ENCODE measurements at regions not wholly inside any gene's neighbourhood (a gene's known extent, or its start where the extent isn't known, plus 50 kb on each side); places are given as distances from the start of the nearest gene placed in this dataset.

DNA sequence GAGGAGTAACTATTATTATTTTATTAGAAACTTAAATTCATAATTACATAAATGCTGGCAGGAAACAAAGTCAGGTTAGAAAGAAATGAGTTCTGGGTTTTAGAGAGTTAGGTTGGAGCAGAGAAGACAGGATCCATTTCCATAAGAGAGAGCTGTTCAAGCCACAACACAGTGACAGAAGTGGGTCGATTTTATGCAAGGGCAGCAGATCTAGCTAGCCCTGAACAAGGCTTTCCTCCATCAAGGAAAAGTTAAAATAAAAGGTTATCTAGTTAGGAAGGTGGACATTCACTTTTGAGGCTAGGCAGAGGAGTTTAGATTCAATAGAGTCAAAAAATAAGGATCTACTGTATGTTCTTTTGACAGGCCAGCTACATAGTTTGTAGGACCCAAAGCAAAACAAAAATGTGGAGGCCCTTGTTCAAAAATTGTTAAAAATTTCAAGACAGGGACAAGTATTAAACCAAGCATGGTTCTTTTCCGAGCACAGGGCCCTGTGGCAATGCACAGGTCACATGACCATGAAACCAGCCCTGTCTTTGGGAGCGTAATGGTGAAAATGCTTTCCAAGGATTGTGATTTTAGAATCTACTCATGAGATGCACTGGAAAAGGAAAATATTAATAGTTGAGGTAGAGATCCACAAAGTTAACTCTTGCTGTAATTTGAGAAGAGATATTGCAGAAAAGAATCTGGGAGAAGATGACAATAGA lies 91.2 kb upstream of the CREB1 start:
- TF ChIP-seq EP300 (IDR thresholded peaks at IDR 0.05): no peak
- TF ChIP-seq, protein P1, sequence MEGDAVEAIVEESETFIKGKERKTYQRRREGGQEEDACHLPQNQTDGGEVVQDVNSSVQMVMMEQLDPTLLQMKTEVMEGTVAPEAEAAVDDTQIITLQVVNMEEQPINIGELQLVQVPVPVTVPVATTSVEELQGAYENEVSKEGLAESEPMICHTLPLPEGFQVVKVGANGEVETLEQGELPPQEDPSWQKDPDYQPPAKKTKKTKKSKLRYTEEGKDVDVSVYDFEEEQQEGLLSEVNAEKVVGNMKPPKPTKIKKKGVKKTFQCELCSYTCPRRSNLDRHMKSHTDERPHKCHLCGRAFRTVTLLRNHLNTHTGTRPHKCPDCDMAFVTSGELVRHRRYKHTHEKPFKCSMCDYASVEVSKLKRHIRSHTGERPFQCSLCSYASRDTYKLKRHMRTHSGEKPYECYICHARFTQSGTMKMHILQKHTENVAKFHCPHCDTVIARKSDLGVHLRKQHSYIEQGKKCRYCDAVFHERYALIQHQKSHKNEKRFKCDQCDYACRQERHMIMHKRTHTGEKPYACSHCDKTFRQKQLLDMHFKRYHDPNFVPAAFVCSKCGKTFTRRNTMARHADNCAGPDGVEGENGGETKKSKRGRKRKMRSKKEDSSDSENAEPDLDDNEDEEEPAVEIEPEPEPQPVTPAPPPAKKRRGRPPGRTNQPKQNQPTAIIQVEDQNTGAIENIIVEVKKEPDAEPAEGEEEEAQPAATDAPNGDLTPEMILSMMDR (IDR thresholded peaks at IDR 0.05): no peak
- TF ChIP-seq POLR2A (IDR thresholded peaks at IDR 0.05; ENCODE audit: low read depth): no peak
